HepG2 (cell line): ENCODE measurements at regions not wholly inside any gene's neighbourhood (a gene's known extent, or its start where the extent isn't known, plus 50 kb on each side); places are given as distances from the start of the nearest gene placed in this dataset.

Experiments
- ATAC-seq: fragments of 200-7000 bp; cut with Tn5 transposase; 3 replicates; pipeline ENCODE4 v1.9.1; 2020; ENCODE audit warnings: mild to moderate bottlenecking, moderate library complexity
- BruUV-seq: library from RNA; stranded (reverse); fragments of 400-500 nt; replicated peaks from 2 replicates; lab custom pipeline; 2021; lab: Mats Ljungman, UMichigan
- CTCF ChIA-PET: fragments of 300-600 bp; formaldehyde crosslinking; extraction: SDS; loops from one replicate; lab custom pipeline; 2021; ENCODE audit warnings: low total read pairs, inconsistent platforms, low intra/inter-chr PET ratio; lab: Yijun Ruan, JAX
- POLR2A ChIA-PET: fragments of 350-600 bp; sonication (Branson Sonifier 250); formaldehyde crosslinking; loops from one replicate; lab custom pipeline; 2020; ENCODE audit warnings: antibody characterized with exemption, inconsistent platforms; lab: Yijun Ruan, JAX
- DNase-seq: peaks from one replicate; pipeline ENCODE4 v3.0.0-alpha.2; 2015; ENCODE audit warnings: low spot score
- FAIRE-seq: peaks from 3 replicates; lab custom pipeline; 2011; peaks lifted over from hg19 to GRCh38; lab: Jason Lieb, UNC
- H2AFZ ChIP-seq: one replicate; pipeline ENCODE4 v1.6.1; 2011; ENCODE audit warnings: low read length, inconsistent platforms
- H3K27ac ChIP-seq: fragments of 300-600 bp; 3 replicates; pipeline ENCODE4 v1.8.0; 2011; ENCODE audit warnings: mixed run types, mild to moderate bottlenecking, mixed read lengths, low read length, inconsistent platforms; ENCODE audit not compliant: insufficient read depth; ENCODE audit errors: extremely low read length
- H3K27me3 ChIP-seq, 2 experiments: fragments of 200-600 bp in 1 of 2; 2 replicates in 1 of 2; 3 replicates in 1 of 2; pipeline versions ENCODE4 v1.6.0 to v1.8.0; 2011; ENCODE audit warnings: low read length in 2 of 2, mild to moderate bottlenecking in 2 of 2, moderate library complexity in 2 of 2, inconsistent platforms in 1 of 2; ENCODE audit not compliant: insufficient read depth in 2 of 2, control insufficient read depth in 1 of 2
- H3K36me3 ChIP-seq, 2 experiments: fragments of 200-600 bp in 1 of 2; replicated peaks in 1 of 2; 2 replicates in 1 of 2; 3 replicates in 1 of 2; pipeline versions ENCODE4 v1.5.1 to v1.8.0; 2011; ENCODE audit warnings: low read length in 2 of 2, inconsistent platforms in 1 of 2; ENCODE audit not compliant: insufficient read depth in 2 of 2, control insufficient read depth in 1 of 2
- H3K4me1 ChIP-seq: 2 replicates; pipeline ENCODE4 v1.5.1; 2012; ENCODE audit warnings: low read length, inconsistent platforms; ENCODE audit not compliant: insufficient read depth
- H3K4me2 ChIP-seq: 2 replicates; pipeline ENCODE4 v1.6.0; 2011; ENCODE audit warnings: low read depth, low read length, inconsistent platforms
- H3K4me3 ChIP-seq, 3 experiments: fragments of 200-600 bp in 1 of 3; sonication (generic), shearing (Covaris generic) in 1 of 3; replicated peaks in 1 of 3; 2 replicates each; pipeline ENCODE4 v1.5.1; 2011 to 2016; ENCODE audit warnings: low read length in 3 of 3, inconsistent platforms in 2 of 3, low read depth in 2 of 3, mild to moderate bottlenecking in 2 of 3, control low read depth in 1 of 3, mixed read lengths in 1 of 3; ENCODE audit not compliant: insufficient read depth in 1 of 3
- H3K79me2 ChIP-seq: one replicate; pipeline ENCODE4 v1.6.1; 2011; ENCODE audit warnings: low read length, inconsistent platforms; ENCODE audit not compliant: insufficient read depth
- H3K9ac ChIP-seq: 2 replicates; pipeline ENCODE4 v1.6.0; 2011; ENCODE audit warnings: mild to moderate bottlenecking, low read depth, low read length, inconsistent platforms; ENCODE audit not compliant: insufficient read depth
- H3K9me3 ChIP-seq: 2 replicates; pipeline ENCODE4 v1.5.1; 2012; ENCODE audit warnings: mild to moderate bottlenecking, low read length
- H4K20me1 ChIP-seq: 2 replicates; pipeline ENCODE4 v1.6.0; 2011; ENCODE audit warnings: inconsistent platforms, mild to moderate bottlenecking, low read length, moderate library complexity; ENCODE audit not compliant: insufficient read depth
- ETV5 ChIP-seq: IDR thresholded peaks from 2 replicates; pipeline ENCODE4 v1.6.1; 2018; ENCODE audit warnings: missing biosample characterization, missing genetic modification reagents, inconsistent platforms, borderline replicate concordance
- FOXC1 ChIP-seq: sonication (generic); formaldehyde crosslinking; IDR thresholded peaks from 2 replicates; pipeline ENCODE4 v1.8.0; 2022; ENCODE audit warnings: mild to moderate bottlenecking, missing genetic modification reagents, borderline replicate concordance
- IRF2 ChIP-seq: IDR thresholded peaks from 2 replicates; pipeline ENCODE4 v1.6.1; 2018; ENCODE audit warnings: missing genetic modification reagents, missing compliant biosample characterization
- KLF11 ChIP-seq: IDR thresholded peaks from 2 replicates; pipeline ENCODE4 v1.6.1; 2016; ENCODE audit warnings: missing compliant biosample characterization
- MBD4 ChIP-seq: IDR thresholded peaks from 2 replicates; pipeline ENCODE4 v1.6.1; 2012; ENCODE audit warnings: low read length, inconsistent platforms, borderline replicate concordance
- MIER3 ChIP-seq: IDR thresholded peaks from 2 replicates; pipeline ENCODE4 v1.6.1; 2016; ENCODE audit warnings: missing compliant biosample characterization, borderline replicate concordance
- NFYB ChIP-seq: sonication (generic); formaldehyde crosslinking; IDR thresholded peaks from 2 replicates; pipeline ENCODE4 v1.4.0; 2020; ENCODE audit warnings: missing genetic modification reagents
- PITX1 ChIP-seq: sonication (generic); formaldehyde crosslinking; IDR thresholded peaks from 2 replicates; pipeline ENCODE4 v1.5.1; 2020; ENCODE audit warnings: mild to moderate bottlenecking, missing genetic modification reagents
- SKI ChIP-seq: fragments of 450-650 bp; IDR thresholded peaks from one replicate; pipeline ENCODE4 v1.6.1; 2018; ENCODE audit warnings: mild to moderate bottlenecking; ENCODE audit not compliant: partially characterized antibody
- TAF1 ChIP-seq: sonication (generic); formaldehyde crosslinking; IDR thresholded peaks from 2 replicates; pipeline ENCODE4 v1.4.0; 2020; ENCODE audit warnings: missing genetic modification reagents
- TBL1XR1 ChIP-seq: fragments of 150-350 bp; IDR thresholded peaks from 2 replicates; pipeline ENCODE4 v1.6.1; 2014; ENCODE audit warnings: borderline replicate concordance, low read length; ENCODE audit not compliant: partially characterized antibody
- ZC3H13 ChIP-seq: sonication (generic); formaldehyde crosslinking; IDR thresholded peaks from 2 replicates; pipeline ENCODE4 v1.8.1; 2023; ENCODE audit warnings: mild to moderate bottlenecking, missing genetic modification reagents, moderate library complexity
- ZNF274 ChIP-seq: sonication (generic); formaldehyde crosslinking; IDR thresholded peaks from 2 replicates; pipeline ENCODE4 v1.5.1; 2020; ENCODE audit warnings: mild to moderate bottlenecking, missing genetic modification reagents
- ZNF660 ChIP-seq: sonication (generic); formaldehyde crosslinking; IDR thresholded peaks from 2 replicates; pipeline ENCODE4 v1.5.1; 2020; ENCODE audit warnings: mild to moderate bottlenecking, low read depth, missing genetic modification reagents, borderline replicate concordance
- ZNF782 ChIP-seq: sonication (generic); formaldehyde crosslinking; IDR thresholded peaks from 2 replicates; pipeline ENCODE4 v1.4.0; 2020; ENCODE audit warnings: missing genetic modification reagents, mild to moderate bottlenecking, borderline replicate concordance
- WGBS: methylation state at CpG from one replicate; pipeline ENCODE4 v1.1.6; 2017; ENCODE audit warnings: low lambda C conversion rate; 5-methylcytosine and 5-hydroxymethylcytosine counted together
- in situ Hi-C: cut with HindIII; loops from 2 replicates; pipeline ENCODE4 v1.10.0; 2017; ENCODE audit warnings: low pct_unique_long_range_greater_than_20kb; ENCODE audit not compliant: extremely low pct_ligation_motif_present
- intact Hi-C: fragments of 100-400 bp; cut with micrococcal nuclease; formaldehyde crosslinking; loops from one replicate; pipeline ENCODE4 v1.10.0; 2022; ENCODE audit not compliant: unreplicated experiment
- TF ChIP-seq, protein P1 (sequence below), 2 experiments: fragments of 450-650 bp in 1 of 2; sonication (generic) in 1 of 2; formaldehyde crosslinking; IDR thresholded peaks; 2 replicates each; pipeline versions ENCODE4 v1.5.0 to v1.8.0; 2020 to 2022; ENCODE audit warnings: mild to moderate bottlenecking in 1 of 2, missing genetic modification reagents in 1 of 2

DNA sequence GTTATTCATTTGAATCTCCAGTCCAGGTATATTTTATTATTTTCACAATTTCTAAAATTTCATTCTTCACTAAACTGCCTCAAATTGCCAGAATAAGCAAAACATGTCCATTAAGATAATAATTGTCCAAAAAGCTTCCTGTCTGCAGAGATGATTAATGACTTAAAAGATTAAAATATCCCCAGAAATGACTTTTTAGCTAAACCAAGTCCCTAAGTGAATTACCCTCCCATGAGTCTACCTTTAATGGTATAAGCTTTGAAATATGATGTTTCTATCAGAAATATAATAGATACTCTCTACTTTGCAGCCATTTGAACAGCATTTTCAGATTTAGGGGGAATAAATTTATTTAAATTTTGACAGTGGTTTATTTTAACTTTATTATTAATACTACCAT, 289.2 kb upstream of the EMCN start:
- H3K9me3 ChIP-seq: no peaks in the 10 kb centered on the region
- no peaks in the 10 kb centered on the region for H3K27me3 ChIP-seq
- no peaks in the 10 kb centered on the region for H3K36me3 ChIP-seq
- no peak overlapping the region for H3K4me3 ChIP-seq
- DNase-seq (no peak), FAIRE-seq (no peak), ATAC-seq (no peak)
- no peaks in the 10 kb centered on the region for H3K79me2 ChIP-seq
- H3K4me1 ChIP-seq: no peaks in the 10 kb centered on the region
- H3K9ac ChIP-seq: no peak overlapping the region
- TF ChIP-seq ZNF274 (CRISPR knock-in tag) (no peak), KLF11 (CRISPR knock-in tag) (no peak), IRF2 (no peak), ZNF660 (CRISPR knock-in tag) (no peak), TBL1XR1 (no peak), MIER3 (CRISPR knock-in tag) (no peak), ETV5 (CRISPR knock-in tag) (no peak)
- TF ChIP-seq, protein P1, sequence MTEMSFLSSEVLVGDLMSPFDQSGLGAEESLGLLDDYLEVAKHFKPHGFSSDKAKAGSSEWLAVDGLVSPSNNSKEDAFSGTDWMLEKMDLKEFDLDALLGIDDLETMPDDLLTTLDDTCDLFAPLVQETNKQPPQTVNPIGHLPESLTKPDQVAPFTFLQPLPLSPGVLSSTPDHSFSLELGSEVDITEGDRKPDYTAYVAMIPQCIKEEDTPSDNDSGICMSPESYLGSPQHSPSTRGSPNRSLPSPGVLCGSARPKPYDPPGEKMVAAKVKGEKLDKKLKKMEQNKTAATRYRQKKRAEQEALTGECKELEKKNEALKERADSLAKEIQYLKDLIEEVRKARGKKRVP (CRISPR knock-in tag; IDR thresholded peaks at IDR 0.05): no peak
- intact Hi-C loops (no loop called here), in situ Hi-C loops (no loop called here)
- no TSS peak for BruUV-seq
- H4K20me1 ChIP-seq: no peaks in the 10 kb centered on the region
- POLR2A ChIA-PET: no interaction called here
- no peak overlapping the region for H2AFZ ChIP-seq
- no peak overlapping the region for H3K4me2 ChIP-seq
- CTCF ChIA-PET: no interaction called here
- no peak overlapping the region for H3K27ac ChIP-seq

DNA sequence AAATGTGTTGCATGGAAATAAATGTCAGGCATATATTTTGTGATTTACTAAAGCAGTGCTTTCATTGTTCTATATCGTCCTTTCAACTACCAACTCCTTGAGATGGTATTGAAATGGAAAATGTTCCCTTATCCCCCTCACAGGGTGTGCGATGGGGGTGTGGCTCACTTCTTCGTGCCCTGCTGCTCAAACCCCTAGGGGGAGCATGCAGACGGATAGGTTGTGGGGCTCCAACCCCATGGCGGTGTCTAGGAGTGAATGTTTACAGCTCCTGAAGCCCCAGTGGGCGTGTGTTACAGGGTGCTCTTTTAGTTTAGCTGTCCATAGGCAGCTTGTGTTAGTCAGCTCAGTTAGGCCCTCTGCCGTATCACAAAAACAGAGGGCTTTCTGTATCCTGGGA, 287.7 kb upstream of the EMCN start:
- intact Hi-C loops: no loop called here
- Histone ChIP-seq H3K4me2 (no peak overlapping the region), H3K27ac (no peak overlapping the region), H3K9me3 (no peaks in the 10 kb centered on the region), H3K27me3 (no peaks in the 10 kb centered on the region), H3K4me1 (no peaks in the 10 kb centered on the region), H3K36me3 (no peaks in the 10 kb centered on the region), H2AFZ (no peak overlapping the region), H3K79me2 (no peaks in the 10 kb centered on the region), H4K20me1 (no peaks in the 10 kb centered on the region), H3K4me3 (no peak overlapping the region), H3K9ac (no peak overlapping the region)
- POLR2A ChIA-PET: no interaction called here
- BruUV-seq: no TSS peak
- DNase-seq (no peak), FAIRE-seq (no peak), ATAC-seq (no peak)
- CTCF ChIA-PET: no interaction called here
- TF ChIP-seq ZC3H13 (no peak), SKI (no peak), NFYB (CRISPR knock-in tag) (no peak), ZNF782 (CRISPR knock-in tag) (no peak), TAF1 (CRISPR knock-in tag) (no peak), PITX1 (no peak), FOXC1 (CRISPR knock-in tag) (no peak), MBD4 (no peak)
- in situ Hi-C loops: no loop called here
- WGBS: 14% methylated on average over 6 of the region's 7 CpGs
